ENCODE measurements at regions not wholly inside any gene's neighbourhood (a gene's known extent, or its start where the extent isn't known, plus 50 kb on each side); places are given as distances from the start of the nearest gene placed in this dataset.
"Not testable (repeated sequence)": the region's sequence is repeated elsewhere in the genome, so short reads cannot be mapped to it uniquely, and the experiment has no call there.

DNA sequence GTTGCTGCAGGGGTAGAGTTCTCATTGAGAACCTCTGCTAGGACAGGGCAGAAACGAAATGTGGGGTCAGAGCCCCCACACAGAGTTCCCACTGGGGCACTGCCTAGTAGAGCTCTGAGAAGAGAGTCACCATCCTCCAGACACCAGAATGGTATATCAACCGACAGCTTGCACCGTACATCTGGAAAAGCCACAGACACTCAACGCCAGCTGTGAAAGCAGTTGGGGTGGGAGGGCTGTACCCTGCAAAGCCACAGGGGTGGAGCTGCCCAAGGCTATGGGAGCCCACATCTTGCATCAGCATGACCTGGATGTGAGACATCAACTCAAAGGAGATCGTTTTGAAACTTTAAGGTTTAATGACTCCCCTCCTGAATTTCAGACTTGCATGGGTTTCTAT lies 284.0 kb upstream of the DEPDC1 start:
- DNase-seq (ENCODE audit: low spot score): no peak

DNA sequence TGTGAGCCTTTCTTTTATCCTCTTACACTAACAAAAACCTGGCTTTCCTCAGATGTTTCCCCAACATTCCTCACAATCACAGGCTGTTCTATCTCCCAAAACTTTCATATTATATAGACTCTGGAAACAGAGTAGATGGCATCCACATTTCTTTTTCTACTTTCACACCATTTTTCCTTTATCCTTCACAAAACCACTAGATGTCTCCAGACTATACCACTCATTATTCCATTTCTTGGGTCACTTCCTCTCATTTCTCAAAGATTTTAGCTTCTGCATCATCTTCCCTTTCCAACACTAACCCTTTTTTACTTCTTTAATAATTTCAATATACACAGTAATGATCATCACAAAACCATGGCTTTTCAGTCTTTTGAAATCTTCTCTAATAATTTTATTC lies 286.0 kb upstream of the DEPDC1 start:
- DNase-seq (ENCODE audit: low spot score): no peak

GRCh38 chr1:68785328-68785727 lies 288.4 kb upstream of the DEPDC1 start:
- DNase-seq (ENCODE audit: low spot score): no peak

DNA sequence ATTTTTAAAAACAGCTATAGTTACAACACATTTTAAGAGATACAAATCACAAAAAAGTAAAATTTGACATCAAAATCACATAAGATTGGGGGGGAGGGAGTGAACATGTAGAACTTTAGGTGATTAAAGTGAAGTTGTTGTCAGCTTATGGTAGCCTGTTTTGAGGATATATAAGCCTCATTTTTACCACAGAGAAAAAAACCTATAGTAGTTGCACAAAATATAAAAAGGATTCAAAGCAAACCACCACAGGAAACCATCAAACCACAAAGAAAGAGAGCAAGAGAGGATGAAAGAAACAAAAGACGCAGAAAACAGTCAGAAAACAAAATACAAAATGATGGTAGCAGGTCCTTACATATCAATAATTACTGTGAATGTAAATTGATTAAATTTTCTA lies 291.9 kb upstream of the DEPDC1 start:
- DNase-seq (ENCODE audit: low spot score): no peak

- no peak for DNase-seq (ENCODE audit: low spot score)
Observed at GRCh38 chr1:68791800-68792199, 294.9 kb upstream of the DEPDC1 start.

DNA sequence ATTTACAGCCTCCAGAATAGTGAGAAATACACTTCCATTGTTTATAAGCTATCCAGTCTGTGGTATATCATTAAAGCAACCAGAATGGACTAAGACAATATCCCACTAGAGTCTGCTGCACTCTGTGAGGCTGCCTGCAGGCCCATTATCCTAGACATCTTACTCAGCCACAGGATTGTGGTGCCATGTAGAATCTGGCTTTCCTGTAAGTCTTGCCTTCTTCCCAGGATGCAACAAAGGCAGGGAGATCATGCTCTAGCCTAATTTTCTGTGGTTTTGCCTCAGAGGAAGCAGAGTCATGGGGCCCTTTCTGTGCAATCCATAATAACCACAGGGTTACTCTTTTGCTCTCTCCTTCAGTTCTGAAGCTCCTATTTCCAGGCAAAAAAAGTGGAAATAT lies 299.1 kb upstream of the DEPDC1 start:
- DNase-seq (ENCODE audit: low spot score): no peak

DNA sequence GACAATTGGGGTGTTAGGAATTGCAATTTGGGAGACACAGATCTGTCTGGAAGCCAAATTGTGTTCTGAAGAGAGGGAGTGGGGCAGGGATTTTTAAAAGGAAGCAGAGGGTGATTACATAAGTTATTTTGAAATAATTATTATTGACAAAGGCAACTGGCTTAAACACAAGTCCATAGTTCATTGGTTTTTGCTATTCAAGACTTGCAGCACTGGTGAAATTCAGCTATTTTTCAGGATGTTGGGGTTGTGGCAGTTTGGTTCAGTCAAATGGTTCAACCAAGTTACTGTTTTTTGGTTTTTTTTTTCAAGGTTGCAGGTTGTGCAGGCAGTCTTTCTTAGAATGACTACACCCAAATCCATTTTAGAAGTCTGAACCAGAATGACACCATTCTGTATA lies 300.0 kb upstream of the DEPDC1 start:
- no peak for DNase-seq (ENCODE audit: low spot score)

DNA sequence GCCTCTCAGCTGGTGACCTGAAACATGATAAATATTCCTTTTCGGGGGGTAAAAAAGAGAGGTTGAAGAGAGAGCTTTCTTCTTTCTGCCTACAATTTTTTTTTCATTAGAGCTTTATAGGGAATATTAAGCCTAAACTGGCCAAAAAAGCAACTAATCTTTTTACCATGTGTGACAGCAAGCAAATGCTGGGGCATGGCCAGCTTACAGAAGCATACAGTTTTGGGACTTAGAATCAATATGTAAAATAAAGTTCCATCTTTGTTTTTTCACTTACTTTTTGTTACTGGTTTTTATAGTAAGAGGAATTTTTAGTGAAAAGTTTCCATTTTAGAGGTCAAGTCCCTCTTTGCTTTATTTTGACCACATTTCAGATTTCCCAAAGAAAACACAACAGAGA lies 301.2 kb upstream of the DEPDC1 start:
- no peak for DNase-seq (ENCODE audit: low spot score)

DNA sequence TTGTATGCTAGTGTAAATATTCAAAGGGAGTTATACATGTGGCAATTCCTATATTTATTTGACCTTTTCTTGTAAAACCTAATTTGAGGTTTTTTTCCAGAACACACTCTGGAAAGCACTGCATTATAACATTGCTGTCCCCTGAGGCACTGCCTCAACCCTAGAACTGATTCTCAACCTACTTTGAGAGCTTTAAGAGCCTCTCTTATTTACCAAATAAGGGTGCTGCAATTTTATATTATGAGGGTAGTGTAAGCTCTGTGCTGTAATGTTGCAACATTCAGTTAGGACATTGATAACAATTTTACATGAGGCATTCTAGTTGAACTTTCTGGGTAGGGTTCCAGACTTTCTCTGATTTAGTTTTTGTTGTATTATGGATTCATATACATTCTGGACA lies 302.2 kb upstream of the DEPDC1 start:
- DNase-seq (ENCODE audit: low spot score): no peak

DNA sequence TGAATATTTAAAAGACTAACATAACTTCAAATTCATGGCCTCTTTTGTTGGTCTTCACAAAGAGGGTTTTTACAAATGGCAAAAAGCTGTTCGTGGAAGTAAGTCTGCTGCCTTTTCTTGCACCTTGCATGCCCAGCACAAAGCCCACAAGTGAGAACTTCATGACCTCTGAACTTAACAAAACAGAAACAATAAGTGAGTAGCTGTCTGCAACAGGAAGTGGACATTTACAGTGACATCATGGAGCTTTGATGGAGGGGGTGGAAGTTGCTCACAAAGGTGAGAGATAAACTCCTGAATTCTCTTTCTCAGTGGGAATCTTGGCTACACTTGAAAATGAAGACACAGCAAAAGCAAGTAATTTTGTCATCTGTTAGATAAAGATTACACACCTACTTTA lies 303.3 kb upstream of the DEPDC1 start:
- DNase-seq (ENCODE audit: low spot score): no peak

- no peak for DNase-seq (ENCODE audit: low spot score)
Observed at GRCh38 chr1:68801440-68801839, 304.6 kb upstream of the DEPDC1 start.

- DNase-seq (ENCODE audit: low spot score): no peak
Observed at GRCh38 chr1:68805097-68805641, 308.3 kb upstream of the DEPDC1 start.

GRCh38 chr1:68808351-68808750 lies 311.5 kb upstream of the DEPDC1 start:
- DNase-seq (ENCODE audit: low spot score): no peak

DNA sequence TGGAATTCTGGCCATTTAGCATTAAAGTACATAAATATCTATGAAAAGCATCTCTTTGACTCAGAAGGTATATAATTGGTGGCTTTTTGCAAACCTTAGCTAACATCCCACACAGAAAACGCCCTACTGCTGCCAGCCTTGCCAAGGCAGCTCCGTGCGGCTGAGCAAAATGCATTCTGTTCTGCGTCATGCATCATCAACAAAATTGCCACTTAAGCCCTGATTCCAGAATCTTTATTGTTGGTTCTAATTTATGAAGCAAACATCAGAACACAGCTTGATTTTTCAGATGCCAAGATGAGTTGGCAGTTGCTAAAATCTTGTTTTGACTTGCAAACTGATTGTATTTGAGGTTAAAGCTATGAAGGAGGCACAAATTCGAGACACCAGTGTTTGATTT lies 314.9 kb upstream of the DEPDC1 start:
- DNase-seq (ENCODE audit: low spot score): no peak

DNA sequence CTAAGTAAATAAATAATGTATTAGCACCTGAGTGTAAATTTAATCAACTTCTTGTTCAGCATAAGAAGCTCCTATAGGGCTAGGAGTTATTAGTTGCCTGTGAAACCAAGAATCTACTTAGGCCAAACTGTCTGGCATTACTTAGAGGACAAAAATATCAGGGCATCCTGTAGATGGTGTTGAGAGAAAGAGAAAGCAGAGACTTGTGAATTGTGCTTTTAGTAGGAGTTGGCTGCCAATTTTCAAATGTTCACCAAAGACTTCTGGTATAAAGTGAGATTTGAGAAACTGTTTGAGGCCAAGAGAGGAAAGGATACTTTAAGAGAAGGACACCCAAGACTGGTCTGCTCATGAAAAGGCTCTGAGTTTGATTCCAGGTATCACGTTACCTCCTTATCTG lies 315.5 kb upstream of the DEPDC1 start:
- no peak for DNase-seq (ENCODE audit: low spot score)

DNA sequence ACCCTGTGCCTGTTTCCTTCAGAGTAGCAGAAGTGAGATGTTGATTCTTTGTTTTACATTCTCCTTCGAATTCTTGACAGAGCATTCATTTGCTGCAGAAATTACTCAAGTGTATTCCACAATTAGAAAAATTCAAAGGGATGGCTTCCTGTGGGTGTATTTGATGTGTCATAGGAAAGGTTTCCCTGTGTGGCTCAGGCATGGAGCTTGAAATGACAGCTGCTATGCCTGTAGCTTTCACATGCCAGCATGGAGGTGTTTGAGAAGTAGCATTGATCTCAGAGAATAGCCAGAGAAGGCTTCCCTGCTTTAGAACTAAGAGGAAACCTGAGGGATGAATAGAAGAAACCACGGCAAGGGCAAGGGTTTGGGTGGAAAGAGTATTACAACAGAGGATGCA lies 317.2 kb upstream of the DEPDC1 start:
- no peak for DNase-seq (ENCODE audit: low spot score)

GRCh38 chr1:68815632-68816031 lies 318.8 kb upstream of the DEPDC1 start:
- no peak for DNase-seq (ENCODE audit: low spot score)

GRCh38 chr1:68817505-68818210 lies 320.8 kb upstream of the DEPDC1 start:
- not testable (repeated sequence) for DNase-seq (ENCODE audit: low spot score)

GRCh38 chr1:68819190-68819829 lies 322.4 kb upstream of the DEPDC1 start:
- no peak for DNase-seq (ENCODE audit: low spot score)

DNA sequence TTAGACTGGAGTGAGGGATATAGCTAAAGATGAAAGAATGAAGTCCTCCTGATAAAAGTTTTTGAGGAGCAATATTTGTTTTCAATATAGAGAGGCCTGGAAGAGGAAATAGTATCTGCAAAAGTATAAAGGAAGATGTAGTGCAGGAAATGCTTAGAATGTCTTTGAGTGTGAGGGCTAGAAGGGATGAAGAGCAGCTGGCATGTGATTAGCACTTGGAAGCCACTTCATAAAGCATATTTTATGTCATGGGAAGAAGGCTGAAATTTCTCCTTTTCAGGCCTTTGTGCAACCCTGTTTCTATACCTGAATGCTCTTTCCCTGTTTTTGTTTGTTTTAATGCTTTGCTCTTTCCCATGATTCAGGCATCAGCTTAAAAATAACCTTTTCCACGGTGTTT lies 323.3 kb upstream of the DEPDC1 start:
- DNase-seq (ENCODE audit: low spot score): no peak

DNA sequence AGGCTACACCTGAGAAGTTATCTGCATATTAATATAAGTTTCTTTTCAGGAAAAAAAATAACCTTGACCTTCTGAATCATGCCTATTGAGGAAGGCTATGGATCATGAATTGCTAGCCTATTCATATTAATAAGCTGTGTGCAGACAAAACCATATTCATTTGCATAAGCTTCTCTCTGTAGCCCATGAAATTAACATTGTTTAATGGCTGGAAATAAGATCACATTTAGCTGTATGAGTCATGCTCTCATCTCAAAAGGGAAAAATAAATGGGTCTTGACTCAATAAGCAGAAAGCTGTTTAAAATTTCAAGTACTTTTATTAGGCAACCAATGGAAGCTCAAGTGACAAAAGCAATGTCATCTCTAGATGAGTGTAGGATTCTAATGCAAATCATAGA lies 330.0 kb upstream of the DEPDC1 start:
- no peak for DNase-seq (ENCODE audit: low spot score)

GRCh38 chr1:68827261-68827660 lies 330.4 kb upstream of the DEPDC1 start:
- no peak for DNase-seq (ENCODE audit: low spot score)

GRCh38 chr1:68828013-68828412 lies 331.1 kb upstream of the DEPDC1 start:
- DNase-seq (ENCODE audit: low spot score): no peak

DNA sequence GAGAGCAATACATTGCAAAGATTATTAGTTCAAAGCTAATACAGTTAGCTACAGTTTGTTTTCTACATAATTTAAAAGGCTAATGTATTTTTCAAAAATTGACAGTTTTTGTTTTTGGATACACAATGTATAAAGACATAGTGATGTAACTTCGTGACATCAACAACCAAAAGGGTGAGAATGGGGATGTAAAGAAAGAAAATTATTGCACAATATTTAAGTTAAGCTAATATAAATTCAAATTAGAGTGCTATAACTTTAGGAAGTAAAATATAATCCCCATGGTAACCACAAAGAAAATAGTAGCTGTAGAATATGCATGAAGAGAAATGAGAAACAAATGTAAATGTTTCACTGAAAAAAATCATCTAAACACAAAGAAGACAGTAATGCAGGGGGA lies 334.4 kb upstream of the DEPDC1 start:
- DNase-seq (ENCODE audit: low spot score): no peak
